Peyer's patch (tissue), 4 donors: ENCODE measurements at regions not wholly inside any gene's neighbourhood (a gene's known extent, or its start where the extent isn't known, plus 50 kb on each side); places are given as distances from the start of the nearest gene placed in this dataset.
"Not testable (repeated sequence)": the region's sequence is repeated elsewhere in the genome, so short reads cannot be mapped to it uniquely, and the experiment has no call there.

Source experiments
- DNase-seq, 3 donors: peaks; one replicate each; pipeline ENCODE4 v3.0.0-alpha.2; 2017 to 2019
- H3K27ac ChIP-seq, 4 donors: fragments of 200-600 bp; sonication (generic); one replicate each; pipeline ENCODE4 v1.5.1; 2016 to 2019
- H3K27me3 ChIP-seq, 2 donors: fragments of 200-600 bp; sonication (generic); one replicate each; pipeline ENCODE4 v1.5.1; 2019
- H3K36me3 ChIP-seq, 3 donors: fragments of 200-600 bp; sonication (generic); one replicate each; pipeline ENCODE4 v1.5.1; 2016 to 2019
- H3K4me1 ChIP-seq, 4 donors: fragments of 200-600 bp; sonication (generic); one replicate each; pipeline ENCODE4 v1.5.1; 2016 to 2019
- H3K4me3 ChIP-seq, 4 donors: fragments of 200-600 bp; sonication (generic); 1 replicate in 3 of 4; 2 replicates in 1 of 4; pipeline ENCODE4 v1.5.1; 2016 to 2019; ENCODE audit warnings: mild to moderate bottlenecking in 1 of 4
- H3K9me3 ChIP-seq, 4 donors: fragments of 200-600 bp; sonication (generic); one replicate each; pipeline ENCODE4 v1.5.1; 2016 to 2019; ENCODE audit warnings: mild to moderate bottlenecking in 1 of 4
- CTCF ChIP-seq, 6 experiments: fragments of 450-650 bp in 4 of 6; fragments of 200-600 bp in 2 of 6; sonication (generic) in 1 of 6; IDR thresholded peaks; one replicate each; pipeline ENCODE4 v1.5.1; 2017 to 2019; ENCODE audit warnings: antibody characterized with exemption in 6 of 6, mild to moderate bottlenecking in 3 of 6, moderate library complexity in 1 of 6
- POLR2A ChIP-seq, 2 donors: fragments of 450-650 bp; IDR thresholded peaks; one replicate each; pipeline ENCODE4 v1.5.1; 2017; ENCODE audit warnings: antibody characterized with exemption in 2 of 2, mild to moderate bottlenecking in 2 of 2, moderate library complexity in 2 of 2

- no peak for DNase-seq
- TF ChIP-seq POLR2A (IDR thresholded peaks at IDR 0.05) (no peak), CTCF (IDR thresholded peaks at IDR 0.05) (no peak)
- Histone ChIP-seq H3K36me3 (no peaks in the 10 kb centered on the region), H3K9me3 (no peaks in the 10 kb centered on the region), H3K4me1 (no peaks in the 10 kb centered on the region), H3K27ac (no peak overlapping the region), H3K27me3 (no peaks in the 10 kb centered on the region), H3K4me3 (no peak overlapping the region)
These were observed 360.2 kb downstream of the ZIC3 start for GRCh38 chrX:137926090-137926489.

GRCh38 chrX:137929951-137930350, 364.0 kb downstream of the ZIC3 start:
- no peaks in the 10 kb centered on the region for H3K36me3 ChIP-seq
- H3K9me3 ChIP-seq: peaks cover 0 to 4% (median 0%) of the 10 kb centered on the region in 4 donors
- H3K4me3 ChIP-seq: no peak overlapping the region
- no peak for DNase-seq
- TF ChIP-seq CTCF (IDR thresholded peaks at IDR 0.05) (no peak), POLR2A (IDR thresholded peaks at IDR 0.05) (no peak)
- no peak overlapping the region for H3K27ac ChIP-seq
- no peaks in the 10 kb centered on the region for H3K4me1 ChIP-seq
- no peaks in the 10 kb centered on the region for H3K27me3 ChIP-seq

- Histone ChIP-seq H3K4me3 (no peak overlapping the region), H3K27ac (no peak overlapping the region), H3K9me3 (peaks cover 0 to 4% (median 0%) of the 10 kb centered on the region in 4 donors), H3K36me3 (no peaks in the 10 kb centered on the region), H3K27me3 (no peaks in the 10 kb centered on the region), H3K4me1 (no peaks in the 10 kb centered on the region)
- DNase-seq: no peak
- no peak for TF ChIP-seq POLR2A (IDR thresholded peaks at IDR 0.05)
- TF ChIP-seq CTCF (IDR thresholded peaks at IDR 0.05): no peak
These were observed 364.6 kb downstream of the ZIC3 start for GRCh38 chrX:137930533-137930932.

GRCh38 chrX:137934214-137934613, 368.3 kb downstream of the ZIC3 start:
- DNase-seq, H3K4me1 ChIP-seq, H3K4me3 ChIP-seq, H3K9me3 ChIP-seq, H3K27ac ChIP-seq, H3K36me3 ChIP-seq, H3K27me3 ChIP-seq: not testable (repeated sequence)

- H3K36me3 ChIP-seq, H3K4me1 ChIP-seq, H3K4me3 ChIP-seq, H3K27ac ChIP-seq, DNase-seq, H3K9me3 ChIP-seq, H3K27me3 ChIP-seq: not testable (repeated sequence)
These were observed 369.0 kb downstream of the ZIC3 start for GRCh38 chrX:137934887-137935286.

- TF ChIP-seq CTCF (IDR thresholded peaks at IDR 0.05) (no peak), POLR2A (IDR thresholded peaks at IDR 0.05) (no peak)
- Histone ChIP-seq H3K27ac (no peak overlapping the region), H3K4me3 (no peak overlapping the region), H3K36me3 (no peaks in the 10 kb centered on the region), H3K4me1 (no peaks in the 10 kb centered on the region), H3K9me3 (no peaks in the 10 kb centered on the region), H3K27me3 (no peaks in the 10 kb centered on the region)
- DNase-seq: no peak
These were observed 379.5 kb downstream of the ZIC3 start for GRCh38 chrX:137945470-137945869.

- Histone ChIP-seq H3K9me3 (no peaks in the 10 kb centered on the region), H3K4me1 (no peaks in the 10 kb centered on the region), H3K36me3 (no peaks in the 10 kb centered on the region), H3K27me3 (no peaks in the 10 kb centered on the region), H3K27ac (no peak overlapping the region), H3K4me3 (no peak overlapping the region)
- no peak for TF ChIP-seq POLR2A (IDR thresholded peaks at IDR 0.05)
- no peak for TF ChIP-seq CTCF (IDR thresholded peaks at IDR 0.05)
- no peak for DNase-seq
These were observed 403.3 kb downstream of the ZIC3 start for GRCh38 chrX:137969191-137969590.
